Muscle layer of colon (tissue), 2 donors: ENCODE measurements at regions not wholly inside any gene's neighbourhood (a gene's known extent, or its start where the extent isn't known, plus 50 kb on each side); places are given as distances from the start of the nearest gene placed in this dataset.
A peak's percentile ranks its signal among the peaks of the same experiment; 100 is the strongest.

Experiments
- H3K27ac ChIP-seq: one replicate; pipeline ENCODE4 v1.7.0; 2013; ENCODE audit warnings: low read depth, mild to moderate bottlenecking, low read length, moderate library complexity
- H3K27me3 ChIP-seq, 2 donors: one replicate each; pipeline ENCODE4 v1.7.0; 2013; ENCODE audit warnings: low read length in 2 of 2, mild to moderate bottlenecking in 2 of 2; ENCODE audit not compliant: insufficient read depth in 2 of 2, control insufficient read depth in 1 of 2
- H3K36me3 ChIP-seq: one replicate; pipeline ENCODE4 v1.7.0; 2013; ENCODE audit warnings: mild to moderate bottlenecking, low read length; ENCODE audit not compliant: insufficient read depth
- H3K4me1 ChIP-seq: one replicate; pipeline ENCODE4 v1.7.0; 2013; ENCODE audit warnings: mild to moderate bottlenecking, low read length; ENCODE audit not compliant: insufficient read depth
- H3K4me3 ChIP-seq, 2 donors: one replicate each; pipeline ENCODE4 v1.7.0; 2013; ENCODE audit warnings: low read length in 2 of 2, low read depth in 1 of 2, mild to moderate bottlenecking in 1 of 2, moderate library complexity in 1 of 2
- H3K9ac ChIP-seq: one replicate; pipeline ENCODE4 v1.7.0; 2013; ENCODE audit warnings: low read length
- H3K9me3 ChIP-seq: one replicate; pipeline ENCODE4 v1.7.0; 2013; ENCODE audit warnings: mild to moderate bottlenecking, low read length
- donor health status: abdominal sarcoma.
- donor health status: Adenocarcinoma of cecum.

DNA sequence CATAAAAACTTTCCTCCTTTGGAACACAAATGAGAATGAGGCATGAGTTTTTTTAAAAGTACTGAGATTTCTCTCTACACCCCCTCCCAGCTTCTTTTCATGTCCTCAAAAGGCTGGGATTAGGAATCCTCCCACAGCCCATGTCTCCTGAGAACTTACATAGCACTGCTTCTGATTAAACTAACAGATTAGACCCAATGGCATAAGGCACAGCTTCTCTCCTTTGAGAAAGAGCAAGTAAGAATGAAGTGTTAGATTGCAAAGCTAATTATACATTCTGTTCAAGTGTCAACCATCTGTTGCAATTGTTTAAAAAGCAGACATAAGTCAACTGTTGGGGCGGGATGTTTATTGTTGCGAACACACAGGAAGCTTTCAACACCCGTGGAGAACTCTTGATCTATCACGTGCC lies 715.1 kb downstream of the CDH11 start:
- no peaks in the 10 kb centered on the region for H3K36me3 ChIP-seq
- H3K27me3 ChIP-seq = no peaks in the 10 kb centered on the region
- H3K4me3 ChIP-seq = no peak overlapping the region
- no peaks in the 10 kb centered on the region for H3K9me3 ChIP-seq
- H3K27ac ChIP-seq = no peak overlapping the region
- no peaks in the 10 kb centered on the region for H3K4me1 ChIP-seq
- H3K9ac ChIP-seq = no peak overlapping the region

DNA sequence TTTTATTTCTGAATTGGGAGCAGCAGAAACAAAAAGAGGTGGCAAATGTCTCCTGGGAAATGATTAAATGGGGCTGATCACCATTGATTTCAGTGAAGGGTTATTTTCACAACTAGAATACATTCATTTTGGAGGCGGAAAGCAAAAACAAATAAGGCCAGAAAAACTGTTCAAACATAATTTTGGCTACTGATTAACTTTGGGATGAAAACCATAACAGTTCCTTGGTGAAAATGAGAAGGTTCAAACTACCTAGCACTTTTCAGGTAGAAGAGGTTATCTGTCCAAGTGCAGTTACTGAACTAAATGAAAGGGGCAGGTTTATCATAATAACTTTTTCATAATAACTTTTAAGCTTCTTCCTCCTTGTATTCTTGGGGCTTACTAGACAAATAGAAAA lies 718.5 kb downstream of the CDH11 start:
- Histone ChIP-seq H3K36me3 (no peaks in the 10 kb centered on the region), H3K4me1 (no peaks in the 10 kb centered on the region), H3K27ac (no peak overlapping the region), H3K9me3 (no peaks in the 10 kb centered on the region), H3K9ac (no peak overlapping the region), H3K4me3 (no peak overlapping the region), H3K27me3 (no peaks in the 10 kb centered on the region)

DNA sequence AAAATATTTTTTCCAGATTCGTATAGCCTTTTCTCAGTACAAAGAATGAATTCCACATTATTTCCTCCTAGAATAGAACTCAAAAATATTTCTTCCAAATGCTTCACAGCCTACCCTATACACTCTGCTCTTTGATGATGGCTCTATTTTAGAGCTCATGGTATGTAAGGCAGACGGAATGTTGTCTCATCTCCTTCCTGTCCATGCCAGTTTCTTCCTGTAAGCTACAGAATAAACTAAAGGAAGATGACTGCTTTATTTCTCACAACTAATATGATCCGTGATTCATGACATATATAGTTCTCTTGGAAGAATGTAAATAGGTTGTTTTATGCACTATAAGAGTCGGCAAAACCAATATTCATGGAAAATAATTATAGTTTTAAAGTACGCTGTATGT lies 723.1 kb downstream of the CDH11 start:
- no peaks in the 10 kb centered on the region for H3K4me1 ChIP-seq
- H3K9me3 ChIP-seq = no peaks in the 10 kb centered on the region
- no peaks in the 10 kb centered on the region for H3K27me3 ChIP-seq
- no peak overlapping the region for H3K27ac ChIP-seq
- H3K9ac ChIP-seq = no peak overlapping the region
- H3K4me3 ChIP-seq = no peak overlapping the region
- no peaks in the 10 kb centered on the region for H3K36me3 ChIP-seq

GRCh38 chr16:64397945-64398508 lies 723.8 kb downstream of the CDH11 start:
- H3K4me3 ChIP-seq = no peak overlapping the region
- no peak overlapping the region for H3K27ac ChIP-seq
- H3K9ac ChIP-seq = no peak overlapping the region
- no peaks in the 10 kb centered on the region for H3K36me3 ChIP-seq
- no peaks in the 10 kb centered on the region for H3K9me3 ChIP-seq
- H3K4me1 ChIP-seq = no peaks in the 10 kb centered on the region
- H3K27me3 ChIP-seq = no peaks in the 10 kb centered on the region

GRCh38 chr16:64397042-64397441 lies 724.8 kb downstream of the CDH11 start:
- Histone ChIP-seq H3K36me3 (no peaks in the 10 kb centered on the region), H3K9me3 (no peaks in the 10 kb centered on the region), H3K9ac (no peak overlapping the region), H3K27me3 (no peaks in the 10 kb centered on the region), H3K27ac (no peak overlapping the region), H3K4me3 (no peak overlapping the region), H3K4me1 (no peaks in the 10 kb centered on the region)

- peaks cover 8% of the 10 kb centered on the region for H3K4me1 ChIP-seq
- no peak overlapping the region for H3K4me3 ChIP-seq
- no peaks in the 10 kb centered on the region for H3K27me3 ChIP-seq
- no peaks in the 10 kb centered on the region for H3K9me3 ChIP-seq
- H3K36me3 ChIP-seq = no peaks in the 10 kb centered on the region
- no peak overlapping the region for H3K27ac ChIP-seq
- no peak overlapping the region for H3K9ac ChIP-seq
These were observed 727.8 kb downstream of the CDH11 start for GRCh38 chr16:64394061-64394460.

GRCh38 chr16:64392456-64392855 lies 729.4 kb downstream of the CDH11 start:
- Histone ChIP-seq H3K27me3 (no peaks in the 10 kb centered on the region), H3K27ac (no peak overlapping the region), H3K9me3 (no peaks in the 10 kb centered on the region), H3K9ac (no peak overlapping the region), H3K4me1 (peaks cover 8% of the 10 kb centered on the region), H3K36me3 (no peaks in the 10 kb centered on the region), H3K4me3 (no peak overlapping the region)

- no peak overlapping the region for H3K27ac ChIP-seq
- H3K9ac ChIP-seq = no peak overlapping the region
- no peaks in the 10 kb centered on the region for H3K9me3 ChIP-seq
- H3K4me1 ChIP-seq = peaks cover 8% of the 10 kb centered on the region
- H3K36me3 ChIP-seq = no peaks in the 10 kb centered on the region
- peak overlapping the region in 1 of 2 donors; percentile 21 for H3K4me3 ChIP-seq
- no peaks in the 10 kb centered on the region for H3K27me3 ChIP-seq
These were observed 730.7 kb downstream of the CDH11 start for GRCh38 chr16:64391063-64391600.

DNA sequence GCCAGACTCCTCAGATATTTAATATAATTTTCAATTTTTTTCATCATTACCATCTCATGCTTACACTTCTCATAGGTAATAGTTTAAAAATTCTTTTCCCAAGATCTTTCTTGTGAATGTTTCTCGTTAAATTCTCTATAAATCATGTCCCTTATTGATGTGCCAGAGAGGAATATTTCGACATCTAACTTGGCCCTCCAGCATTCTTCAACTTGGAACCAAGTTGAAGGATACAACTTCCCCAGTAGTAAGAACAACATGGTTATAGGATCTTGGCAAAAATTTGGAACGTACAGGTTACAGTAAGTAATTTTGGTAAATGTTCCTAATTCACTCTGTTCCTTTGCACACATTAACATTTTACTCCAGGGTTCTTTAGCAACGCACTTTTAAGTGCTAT lies 731.8 kb downstream of the CDH11 start:
- H3K4me3 ChIP-seq = no peak overlapping the region
- no peak overlapping the region for H3K9ac ChIP-seq
- no peaks in the 10 kb centered on the region for H3K27me3 ChIP-seq
- H3K4me1 ChIP-seq = peaks cover 8% of the 10 kb centered on the region
- H3K9me3 ChIP-seq = no peaks in the 10 kb centered on the region
- H3K27ac ChIP-seq = no peak overlapping the region
- H3K36me3 ChIP-seq = no peaks in the 10 kb centered on the region

- Histone ChIP-seq H3K4me3 (no peak overlapping the region), H3K36me3 (no peaks in the 10 kb centered on the region), H3K9me3 (no peaks in the 10 kb centered on the region), H3K27ac (no peak overlapping the region), H3K9ac (no peak overlapping the region), H3K27me3 (no peaks in the 10 kb centered on the region), H3K4me1 (no peaks in the 10 kb centered on the region)
These were observed 737.2 kb downstream of the CDH11 start for GRCh38 chr16:64384636-64385035.

DNA sequence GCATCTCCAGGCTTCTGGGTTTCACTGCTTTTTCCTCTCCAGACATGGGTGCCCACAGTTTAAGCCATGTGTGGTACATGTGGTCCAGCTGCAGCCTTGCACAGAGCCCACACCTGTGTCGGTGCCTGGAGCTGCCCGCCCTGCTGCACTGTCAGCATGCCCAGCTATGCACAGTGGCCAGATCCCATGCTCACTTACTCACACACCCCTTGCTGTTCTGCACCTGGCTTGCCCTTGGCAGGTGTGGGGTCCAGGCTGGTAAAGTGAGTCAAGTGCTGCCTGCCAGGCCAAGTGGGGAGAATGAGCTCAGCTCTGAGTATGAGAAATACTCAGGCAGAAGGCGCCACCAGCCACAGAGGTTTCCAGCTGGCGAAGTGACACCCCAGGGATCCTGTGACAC lies 739.9 kb downstream of the CDH11 start:
- Histone ChIP-seq H3K9ac (no peak overlapping the region), H3K27me3 (no peaks in the 10 kb centered on the region), H3K36me3 (no peaks in the 10 kb centered on the region), H3K27ac (no peak overlapping the region), H3K9me3 (no peaks in the 10 kb centered on the region), H3K4me1 (no peaks in the 10 kb centered on the region), H3K4me3 (no peak overlapping the region)

DNA sequence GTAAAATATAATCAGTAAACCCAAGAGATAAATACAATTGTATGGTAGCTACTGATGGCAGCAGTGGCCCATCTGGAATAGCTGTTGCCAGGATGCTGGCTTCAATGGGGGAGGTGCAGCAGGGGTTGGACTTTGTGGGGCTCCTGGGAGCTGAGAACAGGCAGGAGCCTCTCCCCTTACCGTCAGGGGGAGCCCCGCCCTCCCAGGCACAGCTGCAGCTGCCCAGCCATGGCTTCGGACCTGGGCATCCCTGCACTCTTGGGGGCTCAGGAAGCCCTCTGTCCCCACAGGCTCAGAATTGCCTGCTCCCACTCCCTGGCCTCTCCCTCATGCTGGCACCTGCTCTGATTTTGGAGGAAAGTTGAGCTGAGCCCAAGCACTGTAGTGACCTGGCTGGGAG lies 741.1 kb downstream of the CDH11 start:
- no peaks in the 10 kb centered on the region for H3K36me3 ChIP-seq
- no peak overlapping the region for H3K27ac ChIP-seq
- no peaks in the 10 kb centered on the region for H3K27me3 ChIP-seq
- H3K9ac ChIP-seq = no peak overlapping the region
- H3K4me3 ChIP-seq = no peak overlapping the region
- H3K4me1 ChIP-seq = no peaks in the 10 kb centered on the region
- H3K9me3 ChIP-seq = no peaks in the 10 kb centered on the region
